ENCODE measurements at regions not wholly inside any gene's neighbourhood (a gene's known extent, or its start where the extent isn't known, plus 50 kb on each side); places are given as distances from the start of the nearest gene placed in this dataset.

DNA sequence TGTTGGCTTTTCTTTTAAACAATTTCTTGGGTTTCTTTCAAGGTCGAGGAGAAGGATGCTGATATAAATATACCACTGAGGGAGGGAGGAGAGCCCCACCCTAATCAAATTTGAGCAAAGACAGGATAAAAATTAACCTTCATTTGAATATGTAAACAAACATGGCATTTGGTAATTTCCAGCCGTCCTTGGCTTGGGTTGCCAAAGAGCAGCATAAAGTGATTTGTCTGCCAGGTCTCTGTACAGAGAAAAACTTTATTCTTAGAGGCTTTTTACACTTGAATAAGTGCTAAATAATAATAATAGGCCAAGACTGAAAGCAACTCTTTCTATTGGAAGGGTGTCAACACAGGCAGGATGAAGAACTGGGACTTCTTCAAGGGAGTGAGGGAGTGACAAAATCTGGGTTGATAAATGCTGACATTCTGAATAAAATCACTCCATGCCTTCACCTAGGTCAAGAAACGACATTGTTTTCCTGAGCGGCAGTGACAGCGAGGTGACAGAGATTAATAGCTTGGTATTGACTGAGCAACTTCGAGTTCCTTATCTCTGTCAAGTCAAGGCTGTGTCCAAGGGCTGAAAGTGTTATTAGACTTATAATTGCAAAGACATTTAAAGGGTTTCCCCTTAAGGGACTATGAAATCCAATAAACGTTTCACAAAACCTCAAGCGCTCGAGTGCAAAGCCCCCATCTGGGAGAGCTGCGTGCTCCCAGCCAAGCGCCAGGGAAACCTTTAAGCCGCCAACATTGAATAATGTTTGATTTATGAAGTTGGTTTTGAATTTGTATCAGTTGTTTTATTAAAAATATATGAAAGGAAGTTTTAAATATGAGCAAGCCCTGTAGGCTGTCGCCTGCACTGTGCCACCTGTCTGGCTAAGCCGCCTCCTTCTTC, 269.5 kb upstream of the N4BP1 start:
- no peak for ATAC-seq (ENCODE audit: insufficient read depth, low FRiP score)
- DNase-seq: no peak
- Histone ChIP-seq H3K36me3 (ENCODE audit: control insufficient read depth in 4 of 4, insufficient read depth in 4 of 4, low read length in 4 of 4) (no peaks in the 10 kb centered on the region), H3K9ac (ENCODE audit: insufficient read depth in 1 of 2, low read length in 2 of 2) (no peak overlapping the region), H3K27ac (ENCODE audit: low read depth in 1 of 2, low read length in 1 of 2) (no peak overlapping the region), H3K9me3 (ENCODE audit: control insufficient read depth in 4 of 4, insufficient read depth in 3 of 4, low read length in 3 of 4) (peaks cover 0 to 15% (median 0%) of the 10 kb centered on the region in 4 donors), H3K4me3 (no peak overlapping the region), H3K27me3 (ENCODE audit: control insufficient read depth in 3 of 3, insufficient read depth in 3 of 3, low read length in 2 of 3) (no peaks in the 10 kb centered on the region), H3K4me1 (ENCODE audit: control insufficient read depth in 5 of 5, insufficient read depth in 5 of 5, low read length in 5 of 5) (peaks cover 0 to 1% (median 0%) of the 10 kb centered on the region in 5 donors)
- no peak for TF ChIP-seq CTCF (IDR thresholded peaks at IDR 0.05; ENCODE audit: control extremely low read depth, extremely low read depth)
- WGBS, 2 donors: 56 to 67% methylated on average over 14 of the region's 14 CpGs

- TF ChIP-seq CTCF (IDR thresholded peaks at IDR 0.05; ENCODE audit: control extremely low read depth, extremely low read depth): no peak
- Histone ChIP-seq H3K4me1 (ENCODE audit: control insufficient read depth in 5 of 5, insufficient read depth in 5 of 5, low read length in 5 of 5) (peaks cover 0 to 1% (median 0%) of the 10 kb centered on the region in 5 donors), H3K9me3 (ENCODE audit: control insufficient read depth in 4 of 4, insufficient read depth in 3 of 4, low read length in 3 of 4) (peaks cover 0 to 14% (median 0%) of the 10 kb centered on the region in 4 donors), H3K9ac (ENCODE audit: insufficient read depth in 1 of 2, low read length in 2 of 2) (no peak overlapping the region), H3K27ac (ENCODE audit: low read depth in 1 of 2, low read length in 1 of 2) (no peak overlapping the region), H3K27me3 (ENCODE audit: control insufficient read depth in 3 of 3, insufficient read depth in 3 of 3, low read length in 2 of 3) (no peaks in the 10 kb centered on the region), H3K4me3 (no peak overlapping the region), H3K36me3 (ENCODE audit: control insufficient read depth in 4 of 4, insufficient read depth in 4 of 4, low read length in 4 of 4) (no peaks in the 10 kb centered on the region)
- ATAC-seq (ENCODE audit: insufficient read depth, low FRiP score) (no peak), DNase-seq (no peak)
- 77 to 91% methylated on average over 3 of the region's 3 CpGs for WGBS, 2 donors
Observed at GRCh38 chr16:48877946-48878345, 268.0 kb upstream of the N4BP1 start.

DNA sequence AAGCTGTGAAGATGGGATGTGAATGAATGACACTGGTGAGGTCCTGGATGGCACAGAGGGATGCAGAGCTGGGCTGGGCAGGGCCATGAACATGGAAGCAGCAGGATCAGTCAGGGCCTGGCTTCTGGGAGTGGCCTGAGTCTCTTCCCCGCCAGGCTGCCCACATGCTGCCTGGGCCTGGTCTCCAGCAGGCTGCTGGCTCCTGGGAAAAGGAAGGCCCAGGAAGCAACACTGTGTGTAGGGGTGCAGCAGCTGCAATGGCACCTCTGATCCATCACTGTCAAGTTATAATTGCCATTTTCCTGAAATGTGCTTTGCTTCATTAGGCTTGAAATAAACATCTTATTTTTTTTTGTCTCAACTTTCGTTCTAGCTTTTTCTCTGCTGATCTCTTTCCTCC, 260.2 kb upstream of the N4BP1 start:
- no peak for DNase-seq
- 56 to 68% methylated on average over 2 of the region's 2 CpGs for WGBS, 2 donors

More for the DNA sequence above, 260.2 kb upstream of the N4BP1 start:
- Histone ChIP-seq H3K27me3 (ENCODE audit: control insufficient read depth in 3 of 3, insufficient read depth in 3 of 3, low read length in 2 of 3) (no peaks in the 10 kb centered on the region), H3K4me3 (no peak overlapping the region), H3K4me1 (ENCODE audit: control insufficient read depth in 5 of 5, insufficient read depth in 5 of 5, low read length in 5 of 5) (no peaks in the 10 kb centered on the region), H3K36me3 (ENCODE audit: control insufficient read depth in 4 of 4, insufficient read depth in 4 of 4, low read length in 4 of 4) (no peaks in the 10 kb centered on the region), H3K27ac (ENCODE audit: low read depth in 1 of 2, low read length in 1 of 2) (no peak overlapping the region), H3K9me3 (ENCODE audit: control insufficient read depth in 4 of 4, insufficient read depth in 3 of 4, low read length in 3 of 4) (peaks cover 0 to 4% (median 1%) of the 10 kb centered on the region in 4 donors), H3K9ac (ENCODE audit: insufficient read depth in 1 of 2, low read length in 2 of 2) (no peak overlapping the region)
- no peak for TF ChIP-seq CTCF (IDR thresholded peaks at IDR 0.05; ENCODE audit: control extremely low read depth, extremely low read depth)
- no peak for ATAC-seq (ENCODE audit: insufficient read depth, low FRiP score)
